ENCODE measurements at regions not wholly inside any gene's neighbourhood (a gene's known extent, or its start where the extent isn't known, plus 50 kb on each side); places are given as distances from the start of the nearest gene placed in this dataset.
"Not testable (repeated sequence)": the region's sequence is repeated elsewhere in the genome, so short reads cannot be mapped to it uniquely, and the experiment has no call there.

GRCh38 chr5:130706696-130707095 is 458.4 kb downstream of the HINT1 start:
- H3K27me3 Mint-ChIP-seq = no peaks in the 10 kb centered on the region

GRCh38 chr5:130705368-130705767 is 459.7 kb downstream of the HINT1 start:
- ATAC-seq (no peak), DNase-seq (no peak)
- Mint-ChIP-seq H3K4me3 (no peak overlapping the region), H3K27me3 (no peaks in the 10 kb centered on the region), H3K9me3 (peaks cover 0 to 4% of the 10 kb centered on the region in 2 donors), H3K27ac (no peak overlapping the region), H3K4me1 (no peaks in the 10 kb centered on the region)

More at GRCh38 chr5:130706696-130707095, 458.4 kb downstream of the HINT1 start:
- Mint-ChIP-seq H3K27ac (no peak overlapping the region), H3K4me1 (no peaks in the 10 kb centered on the region), H3K9me3 (peaks cover 0 to 4% of the 10 kb centered on the region in 2 donors), H3K4me3 (no peak overlapping the region)
- DNase-seq (no peak), ATAC-seq (no peak)

GRCh38 chr5:130693509-130693908 is 471.5 kb downstream of the HINT1 start:
- Mint-ChIP-seq H3K27ac (no peak overlapping the region), H3K27me3 (peaks cover 19% of the 10 kb centered on the region), H3K4me3 (no peak overlapping the region), H3K4me1 (no peaks in the 10 kb centered on the region), H3K9me3 (no peaks in the 10 kb centered on the region)
- ATAC-seq (no peak), DNase-seq (no peak)

GRCh38 chr5:130692770-130693169 is 472.3 kb downstream of the HINT1 start:
- Mint-ChIP-seq H3K4me3 (no peak overlapping the region), H3K27ac (no peak overlapping the region), H3K4me1 (no peaks in the 10 kb centered on the region), H3K27me3 (peaks cover 13% of the 10 kb centered on the region), H3K9me3 (no peaks in the 10 kb centered on the region)
- no peak for ATAC-seq
- DNase-seq = no peak

- H3K27me3 Mint-ChIP-seq = peaks cover 12% of the 10 kb centered on the region
- H3K9me3 Mint-ChIP-seq = no peaks in the 10 kb centered on the region
- DNase-seq (no peak), ATAC-seq (no peak)
- no peak overlapping the region for H3K4me3 Mint-ChIP-seq
- H3K27ac Mint-ChIP-seq = no peak overlapping the region
- H3K4me1 Mint-ChIP-seq = no peaks in the 10 kb centered on the region
Observed at GRCh38 chr5:130689831-130690230, 475.2 kb downstream of the HINT1 start.

- no peak for DNase-seq
- H3K4me1 Mint-ChIP-seq = no peaks in the 10 kb centered on the region
- no peak for ATAC-seq
- H3K9me3 Mint-ChIP-seq = no peaks in the 10 kb centered on the region
- H3K27ac Mint-ChIP-seq = peak overlapping the region in 1 of 2 donors; percentile 34
- H3K27me3 Mint-ChIP-seq = peaks cover 12% of the 10 kb centered on the region
- no peak overlapping the region for H3K4me3 Mint-ChIP-seq
Observed at GRCh38 chr5:130687085-130687733, 477.8 kb downstream of the HINT1 start.

- DNase-seq (no peak), ATAC-seq (no peak)
- Mint-ChIP-seq H3K27me3 (peaks cover 13% of the 10 kb centered on the region), H3K9me3 (no peaks in the 10 kb centered on the region), H3K4me3 (no peak overlapping the region), H3K27ac (no peak overlapping the region), H3K4me1 (no peaks in the 10 kb centered on the region)
Observed at GRCh38 chr5:130678637-130679036, 486.4 kb downstream of the HINT1 start.

- Mint-ChIP-seq H3K9me3 (no peaks in the 10 kb centered on the region), H3K4me1 (no peaks in the 10 kb centered on the region), H3K27me3 (no peaks in the 10 kb centered on the region), H3K4me3 (no peak overlapping the region), H3K27ac (no peak overlapping the region)
- no peak for ATAC-seq
- DNase-seq = no peak
Observed at GRCh38 chr5:130666462-130666861, 498.6 kb downstream of the HINT1 start.

- ATAC-seq (no peak), DNase-seq (no peak)
- H3K27ac Mint-ChIP-seq = no peak overlapping the region
- H3K9me3 Mint-ChIP-seq = no peaks in the 10 kb centered on the region
- H3K4me1 Mint-ChIP-seq = no peaks in the 10 kb centered on the region
- H3K27me3 Mint-ChIP-seq = peaks cover 7% of the 10 kb centered on the region
- no peak overlapping the region for H3K4me3 Mint-ChIP-seq
Observed at GRCh38 chr5:130652176-130652575, 512.9 kb downstream of the HINT1 start.

- H3K27ac Mint-ChIP-seq = no peak overlapping the region
- DNase-seq (no peak), ATAC-seq (no peak)
- no peak overlapping the region for H3K4me3 Mint-ChIP-seq
- no peaks in the 10 kb centered on the region for H3K4me1 Mint-ChIP-seq
- H3K9me3 Mint-ChIP-seq = no peaks in the 10 kb centered on the region
- peaks cover 14% of the 10 kb centered on the region for H3K27me3 Mint-ChIP-seq
Observed at GRCh38 chr5:130651440-130651839, 513.6 kb downstream of the HINT1 start.

- H3K4me3 Mint-ChIP-seq = no peak overlapping the region
- no peak for DNase-seq
- peaks cover 7% of the 10 kb centered on the region for H3K27me3 Mint-ChIP-seq
- no peak overlapping the region for H3K27ac Mint-ChIP-seq
- H3K4me1 Mint-ChIP-seq = no peaks in the 10 kb centered on the region
- ATAC-seq = no peak
- peaks cover 6 to 21% of the 10 kb centered on the region in 2 donors for H3K9me3 Mint-ChIP-seq
Observed at GRCh38 chr5:130643321-130643720, 521.7 kb downstream of the HINT1 start.

- ATAC-seq = no peak
- DNase-seq = no peak
- H3K27ac Mint-ChIP-seq = peak overlapping the region in 1 of 2 donors; percentile 19
- H3K4me1 Mint-ChIP-seq = no peaks in the 10 kb centered on the region
- H3K27me3 Mint-ChIP-seq = peaks cover 7% of the 10 kb centered on the region
- no peak overlapping the region for H3K4me3 Mint-ChIP-seq
- peaks cover 6 to 21% of the 10 kb centered on the region in 2 donors for H3K9me3 Mint-ChIP-seq
Observed at GRCh38 chr5:130642461-130642860, 522.6 kb downstream of the HINT1 start.

- Mint-ChIP-seq H3K27ac (no peak overlapping the region), H3K9me3 (peaks cover 9 to 15% of the 10 kb centered on the region in 2 donors), H3K4me1 (no peaks in the 10 kb centered on the region), H3K4me3 (no peak overlapping the region), H3K27me3 (no peaks in the 10 kb centered on the region)
- DNase-seq (no peak), ATAC-seq (no peak)
Observed at GRCh38 chr5:130627145-130627544, 537.9 kb downstream of the HINT1 start.

GRCh38 chr5:130624805-130625204 is 540.3 kb downstream of the HINT1 start:
- peak overlapping the region in 1 of 2 donors; percentile 12 for H3K27ac Mint-ChIP-seq
- H3K4me3 Mint-ChIP-seq = no peak overlapping the region
- ATAC-seq (peak; percentile 65), DNase-seq (no peak)
- H3K9me3 Mint-ChIP-seq = peaks cover 4 to 7% of the 10 kb centered on the region in 2 donors
- H3K4me1 Mint-ChIP-seq = no peaks in the 10 kb centered on the region
- H3K27me3 Mint-ChIP-seq = no peaks in the 10 kb centered on the region

- no peak for DNase-seq
- no peak overlapping the region for H3K27ac Mint-ChIP-seq
- no peaks in the 10 kb centered on the region for H3K4me1 Mint-ChIP-seq
- H3K9me3 Mint-ChIP-seq = peaks cover 0 to 5% of the 10 kb centered on the region in 2 donors
- H3K4me3 Mint-ChIP-seq = no peak overlapping the region
- ATAC-seq = no peak
- no peaks in the 10 kb centered on the region for H3K27me3 Mint-ChIP-seq
Observed at GRCh38 chr5:130616161-130616560, 548.9 kb downstream of the HINT1 start.

- Mint-ChIP-seq H3K4me3 (no peak overlapping the region), H3K27me3 (no peaks in the 10 kb centered on the region), H3K4me1 (no peaks in the 10 kb centered on the region), H3K27ac (no peak overlapping the region), H3K9me3 (no peaks in the 10 kb centered on the region)
- no peak for DNase-seq
- ATAC-seq = no peak
Observed at GRCh38 chr5:130605234-130605633, 559.8 kb downstream of the HINT1 start.

- DNase-seq, H3K9me3 Mint-ChIP-seq, ATAC-seq, H3K27ac Mint-ChIP-seq, H3K4me1 Mint-ChIP-seq, H3K27me3 Mint-ChIP-seq, H3K4me3 Mint-ChIP-seq: not testable (repeated sequence)
Observed at GRCh38 chr5:130596647-130597046, 568.4 kb downstream of the HINT1 start.
